ENCODE measurements at regions not wholly inside any gene's neighbourhood (a gene's known extent, or its start where the extent isn't known, plus 50 kb on each side); places are given as distances from the start of the nearest gene placed in this dataset.

DNA sequence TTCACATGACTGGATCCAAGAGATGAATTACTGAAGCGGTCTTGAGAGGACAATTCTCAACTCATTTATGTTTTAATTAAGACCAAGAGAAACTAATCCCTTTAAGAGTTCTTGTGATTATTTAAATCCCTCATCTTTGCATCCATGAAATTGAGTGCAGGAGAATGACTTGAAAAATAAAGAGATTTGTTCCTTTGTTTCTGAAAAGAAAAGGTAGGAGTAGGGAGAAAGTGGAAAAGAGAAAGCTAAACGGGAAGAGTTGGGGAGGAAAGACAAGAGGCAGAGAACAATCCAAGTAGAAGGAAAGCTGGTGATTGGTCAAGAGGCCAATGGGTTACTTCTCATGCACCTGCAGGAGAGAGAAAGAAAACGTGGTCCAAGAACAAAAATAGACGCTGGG, 75.2 kb upstream of the SOX4 start:
- no peak overlapping the region for H3K4me3 ChIP-seq (ENCODE audit: low read depth, low read length)
- TF ChIP-seq POLR2A (IDR thresholded peaks at IDR 0.05; ENCODE audit: extremely low read depth, insufficient read length) (no peak), MYC (IDR thresholded peaks at IDR 0.05; ENCODE audit: low read depth, low read length) (no peak), CTCF (IDR thresholded peaks at IDR 0.05; ENCODE audit: low read depth, low read length) (no peak)
- TF ChIP-seq, protein P1, sequence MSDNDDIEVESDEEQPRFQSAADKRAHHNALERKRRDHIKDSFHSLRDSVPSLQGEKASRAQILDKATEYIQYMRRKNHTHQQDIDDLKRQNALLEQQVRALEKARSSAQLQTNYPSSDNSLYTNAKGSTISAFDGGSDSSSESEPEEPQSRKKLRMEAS (IDR thresholded peaks at IDR 0.05; ENCODE audit: low read depth, low read length) = no peak
- DNase-seq (ENCODE audit: low read depth) = no peak

DNA sequence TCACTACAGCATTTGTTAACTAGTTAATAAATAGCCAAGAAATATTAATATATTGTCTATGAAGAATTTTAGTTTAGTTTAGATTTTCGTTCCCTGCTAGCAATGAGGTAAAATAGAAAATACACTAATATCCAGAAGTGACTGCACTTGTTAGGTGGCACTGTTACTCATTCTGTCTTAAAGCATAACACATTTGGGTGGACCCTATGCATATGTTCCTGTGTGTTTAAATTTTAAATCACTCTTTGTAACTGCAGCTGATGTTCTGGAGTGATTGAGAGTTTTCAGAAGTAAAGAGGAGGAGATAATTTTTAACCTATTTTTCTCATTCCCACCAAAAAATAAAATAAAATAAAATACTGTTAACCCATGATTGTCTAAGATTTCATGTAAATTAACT, 73.9 kb upstream of the SOX4 start:
- no peak for DNase-seq (ENCODE audit: low read depth)
- H3K4me3 ChIP-seq (ENCODE audit: low read depth, low read length) = no peak overlapping the region
- TF ChIP-seq CTCF (IDR thresholded peaks at IDR 0.05; ENCODE audit: low read depth, low read length) (no peak), POLR2A (IDR thresholded peaks at IDR 0.05; ENCODE audit: extremely low read depth, insufficient read length) (no peak), MYC (IDR thresholded peaks at IDR 0.05; ENCODE audit: low read depth, low read length) (no peak)
- TF ChIP-seq, protein P1 (IDR thresholded peaks at IDR 0.05; ENCODE audit: low read depth, low read length) = no peak

DNA sequence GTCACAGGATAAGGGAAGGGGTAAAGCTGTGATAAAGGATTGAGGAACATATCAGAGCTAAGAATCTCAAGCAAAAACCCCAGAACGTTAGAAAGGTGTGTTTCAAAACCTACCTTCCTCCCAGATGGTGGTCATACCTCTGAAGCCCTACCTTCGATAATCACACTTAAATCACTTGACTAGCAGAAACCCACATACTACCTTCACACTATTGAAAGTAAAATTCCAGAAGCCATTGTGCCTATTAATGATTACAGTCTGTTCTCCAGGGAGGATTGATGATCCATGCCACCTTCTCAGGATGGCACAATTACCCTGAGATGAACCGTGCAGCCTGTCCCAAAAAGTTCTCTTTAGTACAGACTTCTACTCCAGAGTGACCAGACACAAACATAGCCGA, 72.3 kb upstream of the SOX4 start:
- no peak for DNase-seq (ENCODE audit: low read depth)
- TF ChIP-seq POLR2A (IDR thresholded peaks at IDR 0.05; ENCODE audit: extremely low read depth, insufficient read length) (no peak), CTCF (IDR thresholded peaks at IDR 0.05; ENCODE audit: low read depth, low read length) (no peak), MYC (IDR thresholded peaks at IDR 0.05; ENCODE audit: low read depth, low read length) (no peak)
- TF ChIP-seq, protein P1 (IDR thresholded peaks at IDR 0.05; ENCODE audit: low read depth, low read length) = no peak
- H3K4me3 ChIP-seq (ENCODE audit: low read depth, low read length) = no peak overlapping the region

GRCh38 chr6:21522143-21522747, 71.3 kb upstream of the SOX4 start:
- no peak for TF ChIP-seq CTCF (IDR thresholded peaks at IDR 0.05; ENCODE audit: low read depth, low read length)
- TF ChIP-seq MYC (IDR thresholded peaks at IDR 0.05; ENCODE audit: low read depth, low read length) = no peak
- TF ChIP-seq POLR2A (IDR thresholded peaks at IDR 0.05; ENCODE audit: extremely low read depth, insufficient read length) = no peak
- TF ChIP-seq, protein P1 (IDR thresholded peaks at IDR 0.05; ENCODE audit: low read depth, low read length) = no peak
- H3K4me3 ChIP-seq (ENCODE audit: low read depth, low read length) = no peak overlapping the region
- no peak for DNase-seq (ENCODE audit: low read depth)

GRCh38 chr6:21522797-21523456, 70.6 kb upstream of the SOX4 start:
- H3K4me3 ChIP-seq (ENCODE audit: low read depth, low read length) = no peak overlapping the region
- TF ChIP-seq CTCF (IDR thresholded peaks at IDR 0.05; ENCODE audit: low read depth, low read length) = no peak
- TF ChIP-seq, protein P1 (IDR thresholded peaks at IDR 0.05; ENCODE audit: low read depth, low read length) = no peak
- no peak for TF ChIP-seq MYC (IDR thresholded peaks at IDR 0.05; ENCODE audit: low read depth, low read length)
- DNase-seq (ENCODE audit: low read depth) = no peak
